HEK293 (cell line): ENCODE measurements at regions not wholly inside any gene's neighbourhood (a gene's known extent, or its start where the extent isn't known, plus 50 kb on each side); places are given as distances from the start of the nearest gene placed in this dataset.

Experiments
- BCL11B ChIP-seq: fragments of 450-650 bp; formaldehyde crosslinking; IDR thresholded peaks from 2 replicates; pipeline ENCODE4 v1.5.1; 2016; ENCODE audit warnings: low read depth, missing biosample characterization, missing genetic modification characterization
- HOXA7 ChIP-seq: sonication (generic); formaldehyde crosslinking; IDR thresholded peaks from 2 replicates; pipeline ENCODE4 v1.8.1; 2022; ENCODE audit warnings: missing genetic modification reagents, borderline replicate concordance
- KLF10 ChIP-seq: fragments of 450-650 bp; IDR thresholded peaks from 2 replicates; pipeline ENCODE4 v1.5.1; 2018; ENCODE audit warnings: missing biosample characterization, mild to moderate bottlenecking, missing genetic modification characterization
- OVOL3 ChIP-seq: fragments of 450-650 bp; formaldehyde crosslinking; IDR thresholded peaks from 2 replicates; pipeline ENCODE4 v1.5.1; 2016; ENCODE audit warnings: missing biosample characterization, missing genetic modification characterization
- SCRT2 ChIP-seq: fragments of 450-650 bp; formaldehyde crosslinking; IDR thresholded peaks from 2 replicates; pipeline ENCODE4 v1.5.1; 2016; ENCODE audit warnings: missing biosample characterization, missing genetic modification characterization
- SP7 ChIP-seq: fragments of 450-650 bp; formaldehyde crosslinking; IDR thresholded peaks from 2 replicates; pipeline ENCODE4 v1.5.1; 2016; ENCODE audit warnings: missing biosample characterization, missing genetic modification characterization
- ZBTB20 ChIP-seq: fragments of 450-650 bp; formaldehyde crosslinking; IDR thresholded peaks from 2 replicates; pipeline ENCODE4 v1.5.1; 2016; ENCODE audit warnings: missing biosample characterization, missing genetic modification characterization
- ZBTB8A ChIP-seq: fragments of 450-650 bp; formaldehyde crosslinking; IDR thresholded peaks from 2 replicates; pipeline ENCODE4 v1.5.1; 2016; ENCODE audit warnings: missing biosample characterization, missing genetic modification characterization
- ZNF133 ChIP-seq: fragments of 450-650 bp; formaldehyde crosslinking; IDR thresholded peaks from 2 replicates; pipeline ENCODE4 v1.5.1; 2016; ENCODE audit warnings: missing biosample characterization, missing genetic modification characterization
- ZNF138 ChIP-seq: fragments of 450-650 bp; formaldehyde crosslinking; IDR thresholded peaks from 2 replicates; pipeline ENCODE4 v1.5.1; 2016; ENCODE audit warnings: missing biosample characterization, missing genetic modification characterization, borderline replicate concordance
- ZNF155 ChIP-seq: fragments of 450-650 bp; formaldehyde crosslinking; IDR thresholded peaks from 2 replicates; pipeline ENCODE4 v1.5.1; 2016; ENCODE audit warnings: missing biosample characterization, missing genetic modification characterization
- ZNF169 ChIP-seq: fragments of 450-650 bp; formaldehyde crosslinking; IDR thresholded peaks from 2 replicates; pipeline ENCODE4 v1.5.1; 2016; ENCODE audit warnings: missing biosample characterization, missing genetic modification characterization
- ZNF239 ChIP-seq: fragments of 450-650 bp; formaldehyde crosslinking; IDR thresholded peaks from 2 replicates; pipeline ENCODE4 v1.5.1; 2016; ENCODE audit warnings: missing biosample characterization, missing genetic modification characterization
- ZNF292 ChIP-seq: fragments of 450-650 bp; formaldehyde crosslinking; IDR thresholded peaks from 2 replicates; pipeline ENCODE4 v1.5.1; 2016; ENCODE audit warnings: low read depth, missing biosample characterization, missing genetic modification characterization, borderline replicate concordance
- ZNF350 ChIP-seq: fragments of 450-650 bp; formaldehyde crosslinking; IDR thresholded peaks from 2 replicates; pipeline ENCODE4 v1.5.0; 2017; ENCODE audit warnings: missing biosample characterization, mild to moderate bottlenecking, missing genetic modification characterization
- ZNF423 ChIP-seq: fragments of 450-650 bp; formaldehyde crosslinking; IDR thresholded peaks from 2 replicates; pipeline ENCODE4 v1.5.1; 2016; ENCODE audit warnings: missing biosample characterization, missing genetic modification characterization
- ZNF426 ChIP-seq: fragments of 450-650 bp; formaldehyde crosslinking; IDR thresholded peaks from 2 replicates; pipeline ENCODE4 v1.5.1; 2017; ENCODE audit warnings: missing biosample characterization, missing genetic modification characterization, mild to moderate bottlenecking, inconsistent platforms, moderate library complexity
- ZNF433 ChIP-seq: fragments of 450-650 bp; formaldehyde crosslinking; IDR thresholded peaks from 2 replicates; pipeline ENCODE4 v1.5.1; 2016; ENCODE audit warnings: missing biosample characterization, missing genetic modification characterization, low read depth
- ZNF488 ChIP-seq: fragments of 450-650 bp; formaldehyde crosslinking; IDR thresholded peaks from 2 replicates; pipeline ENCODE4 v1.5.1; 2016; ENCODE audit warnings: missing biosample characterization, missing genetic modification characterization
- ZNF518A ChIP-seq: fragments of 450-650 bp; formaldehyde crosslinking; conservative IDR thresholded peaks from 2 replicates; pipeline ENCODE4 v1.5.1; 2016; ENCODE audit warnings: low read depth, missing biosample characterization, missing genetic modification characterization
- ZNF529 ChIP-seq: fragments of 450-650 bp; formaldehyde crosslinking; IDR thresholded peaks from 2 replicates; pipeline ENCODE4 v1.5.1; 2017; ENCODE audit warnings: missing genetic modification characterization, missing biosample characterization; ENCODE audit not compliant: insufficient replicate concordance
- ZNF544 ChIP-seq: fragments of 450-650 bp; formaldehyde crosslinking; IDR thresholded peaks from 2 replicates; pipeline ENCODE4 v1.5.0; 2017; ENCODE audit warnings: missing biosample characterization, missing genetic modification characterization
- ZNF548 ChIP-seq: fragments of 450-650 bp; formaldehyde crosslinking; IDR thresholded peaks from 2 replicates; pipeline ENCODE4 v1.5.1; 2016; ENCODE audit warnings: missing biosample characterization, missing genetic modification characterization
- ZNF624 ChIP-seq: fragments of 450-650 bp; formaldehyde crosslinking; IDR thresholded peaks from 2 replicates; pipeline ENCODE4 v1.5.1; 2017; ENCODE audit warnings: missing biosample characterization, missing genetic modification characterization
- ZNF629 ChIP-seq: fragments of 450-650 bp; formaldehyde crosslinking; IDR thresholded peaks from 2 replicates; pipeline ENCODE4 v1.5.1; 2017; ENCODE audit warnings: missing biosample characterization, missing genetic modification characterization
- ZNF664 ChIP-seq: fragments of 450-650 bp; formaldehyde crosslinking; IDR thresholded peaks from 2 replicates; pipeline ENCODE4 v1.5.1; 2016; ENCODE audit warnings: missing biosample characterization, missing genetic modification characterization
- ZNF677 ChIP-seq: fragments of 450-650 bp; IDR thresholded peaks from 2 replicates; pipeline ENCODE4 v1.5.0; 2018; ENCODE audit warnings: missing biosample characterization, mild to moderate bottlenecking, missing genetic modification characterization, moderate library complexity
- ZSCAN23 ChIP-seq: fragments of 450-650 bp; formaldehyde crosslinking; IDR thresholded peaks from 2 replicates; pipeline ENCODE4 v1.5.1; 2016; ENCODE audit warnings: missing biosample characterization, missing genetic modification characterization
- TF ChIP-seq, protein P1 (sequence below): fragments of 450-650 bp; formaldehyde crosslinking; IDR thresholded peaks from 2 replicates; pipeline ENCODE4 v1.5.1; 2016; ENCODE audit warnings: missing biosample characterization, missing genetic modification characterization, low read depth
- TF ChIP-seq, protein P2 (sequence below): fragments of 450-650 bp; formaldehyde crosslinking; IDR thresholded peaks from 2 replicates; pipeline ENCODE4 v1.5.1; 2017; ENCODE audit warnings: missing biosample characterization, missing genetic modification characterization
- TF ChIP-seq, protein P3 (sequence below): fragments of 450-650 bp; formaldehyde crosslinking; IDR thresholded peaks from 2 replicates; pipeline ENCODE4 v1.5.1; 2016; ENCODE audit warnings: missing biosample characterization, missing genetic modification characterization

DNA sequence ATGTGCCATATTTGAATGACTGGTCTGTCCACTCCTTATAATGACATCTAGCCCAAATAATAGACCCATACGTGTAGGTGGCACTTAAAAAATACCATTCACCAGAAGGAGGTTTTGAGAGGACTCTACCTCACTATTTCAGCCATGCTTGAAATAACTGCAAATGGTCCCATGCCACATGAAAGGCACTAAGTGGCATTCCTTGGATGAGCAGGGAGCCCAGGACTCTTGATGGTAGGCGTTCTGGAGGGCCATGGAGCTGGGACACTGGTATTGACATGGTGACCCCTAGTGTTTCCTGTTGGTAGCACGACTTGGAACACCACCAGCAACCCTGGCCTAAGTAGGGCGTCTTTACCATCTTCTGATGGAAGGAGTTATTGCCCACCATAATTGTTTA lies 148.7 kb upstream of the ZFHX3 start (continued):
- TF ChIP-seq ZNF426 (tag by site-specific recombination) (no peak), BCL11B (tag by site-specific recombination) (no peak), ZNF423 (tag by site-specific recombination) (no peak), ZNF548 (tag by site-specific recombination) (no peak), ZNF138 (tag by site-specific recombination) (no peak), ZNF624 (tag by site-specific recombination) (no peak), ZNF350 (tag by site-specific recombination) (no peak), ZNF292 (tag by site-specific recombination) (no peak), ZBTB20 (tag by site-specific recombination) (peak; percentile 64), HOXA7 (CRISPR knock-in tag) (no peak), ZBTB8A (tag by site-specific recombination) (peak; percentile 29), ZNF433 (tag by site-specific recombination) (no peak), ZNF518A (tag by site-specific recombination) (no peak), ZNF529 (no peak), SP7 (tag by site-specific recombination) (0 out of 2 replicates have a peak, but pooled peaks have one; percentile 21), ZNF544 (tag by site-specific recombination) (no peak), ZNF155 (tag by site-specific recombination) (no peak), SCRT2 (tag by site-specific recombination) (no peak), ZNF677 (no peak), KLF10 (tag by site-specific recombination) (no peak), ZNF133 (tag by site-specific recombination) (no peak), ZNF664 (no peak), ZNF169 (tag by site-specific recombination) (no peak), OVOL3 (tag by site-specific recombination) (no peak), ZNF488 (tag by site-specific recombination) (no peak), ZSCAN23 (tag by site-specific recombination) (no peak), ZNF629 (no peak), ZNF239 (no peak)
- TF ChIP-seq, protein P1, sequence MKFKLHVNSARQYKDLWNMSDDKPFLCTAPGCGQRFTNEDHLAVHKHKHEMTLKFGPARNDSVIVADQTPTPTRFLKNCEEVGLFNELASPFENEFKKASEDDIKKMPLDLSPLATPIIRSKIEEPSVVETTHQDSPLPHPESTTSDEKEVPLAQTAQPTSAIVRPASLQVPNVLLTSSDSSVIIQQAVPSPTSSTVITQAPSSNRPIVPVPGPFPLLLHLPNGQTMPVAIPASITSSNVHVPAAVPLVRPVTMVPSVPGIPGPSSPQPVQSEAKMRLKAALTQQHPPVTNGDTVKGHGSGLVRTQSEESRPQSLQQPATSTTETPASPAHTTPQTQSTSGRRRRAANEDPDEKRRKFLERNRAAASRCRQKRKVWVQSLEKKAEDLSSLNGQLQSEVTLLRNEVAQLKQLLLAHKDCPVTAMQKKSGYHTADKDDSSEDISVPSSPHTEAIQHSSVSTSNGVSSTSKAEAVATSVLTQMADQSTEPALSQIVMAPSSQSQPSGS (tag by site-specific recombination), result no peak
- TF ChIP-seq, protein P2, sequence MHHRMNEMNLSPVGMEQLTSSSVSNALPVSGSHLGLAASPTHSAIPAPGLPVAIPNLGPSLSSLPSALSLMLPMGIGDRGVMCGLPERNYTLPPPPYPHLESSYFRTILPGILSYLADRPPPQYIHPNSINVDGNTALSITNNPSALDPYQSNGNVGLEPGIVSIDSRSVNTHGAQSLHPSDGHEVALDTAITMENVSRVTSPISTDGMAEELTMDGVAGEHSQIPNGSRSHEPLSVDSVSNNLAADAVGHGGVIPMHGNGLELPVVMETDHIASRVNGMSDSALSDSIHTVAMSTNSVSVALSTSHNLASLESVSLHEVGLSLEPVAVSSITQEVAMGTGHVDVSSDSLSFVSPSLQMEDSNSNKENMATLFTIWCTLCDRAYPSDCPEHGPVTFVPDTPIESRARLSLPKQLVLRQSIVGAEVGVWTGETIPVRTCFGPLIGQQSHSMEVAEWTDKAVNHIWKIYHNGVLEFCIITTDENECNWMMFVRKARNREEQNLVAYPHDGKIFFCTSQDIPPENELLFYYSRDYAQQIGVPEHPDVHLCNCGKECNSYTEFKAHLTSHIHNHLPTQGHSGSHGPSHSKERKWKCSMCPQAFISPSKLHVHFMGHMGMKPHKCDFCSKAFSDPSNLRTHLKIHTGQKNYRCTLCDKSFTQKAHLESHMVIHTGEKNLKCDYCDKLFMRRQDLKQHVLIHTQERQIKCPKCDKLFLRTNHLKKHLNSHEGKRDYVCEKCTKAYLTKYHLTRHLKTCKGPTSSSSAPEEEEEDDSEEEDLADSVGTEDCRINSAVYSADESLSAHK, result no peak
- TF ChIP-seq, protein P3, sequence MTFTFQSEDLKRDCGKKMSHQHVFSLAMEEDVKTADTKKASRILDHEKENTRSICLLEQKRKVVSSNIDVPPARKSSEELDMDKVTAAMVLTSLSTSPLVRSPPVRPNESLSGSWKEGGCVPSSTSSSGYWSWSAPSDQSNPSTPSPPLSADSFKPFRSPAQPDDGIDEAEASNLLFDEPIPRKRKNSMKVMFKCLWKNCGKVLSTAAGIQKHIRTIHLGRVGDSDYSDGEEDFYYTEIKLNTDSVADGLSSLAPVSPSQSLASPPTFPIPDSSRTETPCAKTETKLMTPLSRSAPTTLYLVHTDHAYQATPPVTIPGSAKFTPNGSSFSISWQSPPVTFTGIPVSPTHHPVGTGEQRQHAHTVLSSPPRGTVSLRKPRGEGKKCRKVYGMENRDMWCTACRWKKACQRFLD (tag by site-specific recombination), result no peak
